Gastrocnemius medialis (tissue), 4 donors: ENCODE measurements at regions not wholly inside any gene's neighbourhood (a gene's known extent, or its start where the extent isn't known, plus 50 kb on each side); places are given as distances from the start of the nearest gene placed in this dataset.

Experiments used
- ATAC-seq, 2 donors: fragments of 150-250 bp; one replicate each; pipeline ENCODE4 v1.9.1; 2016
- DNase-seq, 2 donors: peaks; one replicate each; pipeline ENCODE4 v3.0.0-alpha.2; 2019
- H3K27ac ChIP-seq, 4 donors: fragments of 200-600 bp; sonication (generic); 1 replicate in 1 of 4; 2 replicates in 3 of 4; pipeline ENCODE4 v1.5.1; 2016 to 2018; ENCODE audit warnings: mild to moderate bottlenecking in 2 of 4, moderate library complexity in 1 of 4
- H3K27me3 ChIP-seq, 3 donors: fragments of 200-600 bp; sonication (generic) in 2 of 3; 1 replicate in 1 of 3; 2 replicates in 2 of 3; pipeline versions ENCODE4 v1.5.1 to v1.6.0; 2016 to 2019; ENCODE audit warnings: mild to moderate bottlenecking in 1 of 3, moderate library complexity in 1 of 3
- H3K36me3 ChIP-seq, 2 donors: fragments of 200-600 bp; sonication (generic) in 1 of 2; one replicate each; pipeline ENCODE4 v1.5.1; 2017 to 2018
- H3K4me1 ChIP-seq, 2 donors: fragments of 200-600 bp; sonication (generic) in 1 of 2; one replicate each; pipeline ENCODE4 v1.5.1; 2016 to 2017; ENCODE audit warnings: mild to moderate bottlenecking in 2 of 2
- H3K4me3 ChIP-seq, 4 donors: fragments of 200-600 bp; sonication (generic) in 3 of 4; 1 replicate in 1 of 4; 2 replicates in 3 of 4; pipeline ENCODE4 v1.5.1; 2016 to 2019; ENCODE audit warnings: mild to moderate bottlenecking in 2 of 4
- H3K9me3 ChIP-seq, 3 donors: fragments of 200-600 bp; sonication (generic) in 2 of 3; 1 replicate in 1 of 3; 2 replicates in 2 of 3; pipeline ENCODE4 v1.5.1; 2016 to 2019
- POLR2A ChIP-seq, 2 donors: fragments of 450-650 bp; IDR thresholded peaks; one replicate each; pipeline ENCODE4 v1.6.1; 2017; ENCODE audit warnings: antibody characterized with exemption in 2 of 2, mild to moderate bottlenecking in 2 of 2, moderate library complexity in 2 of 2
- in situ Hi-C, 4 donors: fragments of 200-750 bp; cut with MboI; loops; one replicate each; pipeline versions ENCODE4 v1.15.0 to v1.8.0; 2017; ENCODE audit warnings: low sequenced_read_pairs in 4 of 4
- intact Hi-C: fragments of 100-400 bp; cut with DNase I; formaldehyde crosslinking; loops from one replicate; pipeline ENCODE4 v1.15.1; 2023; ENCODE audit warnings: low total_unique reads
- TF ChIP-seq, protein P1 (sequence below), 5 experiments: fragments of 450-650 bp in 3 of 5; fragments of 200-600 bp in 2 of 5; sonication (generic) in 2 of 5; IDR thresholded peaks in 4 of 5; conservative IDR thresholded peaks in 1 of 5; 1 replicate in 4 of 5; 2 replicates in 1 of 5; pipeline ENCODE4 v1.5.1; 2016 to 2019; ENCODE audit warnings: antibody characterized with exemption in 5 of 5, mild to moderate bottlenecking in 3 of 5, moderate library complexity in 3 of 5

DNA sequence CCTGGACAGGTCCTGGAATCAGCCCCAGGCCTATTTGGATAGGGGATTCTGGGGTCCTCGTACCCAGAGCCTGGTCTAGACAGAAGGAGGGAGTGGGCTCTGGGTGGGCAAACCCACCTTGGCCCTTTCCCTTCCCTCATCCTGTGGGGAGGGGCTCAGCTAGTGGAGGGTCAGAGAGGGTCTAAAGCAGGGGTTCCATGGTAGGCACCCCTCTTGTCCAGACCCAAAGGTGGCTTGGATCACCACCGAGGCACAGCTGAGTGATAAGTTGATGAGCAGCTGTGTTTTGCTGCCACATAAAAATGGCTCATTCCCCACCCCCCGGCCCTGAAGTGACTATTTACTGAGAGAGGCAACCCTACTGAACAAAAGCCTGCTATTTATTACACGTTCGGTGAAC, 53.8 kb upstream of the KCNMB1 start:
- no peaks in the 10 kb centered on the region for H3K27me3 ChIP-seq
- intact Hi-C loops (no loop called here), in situ Hi-C loops (loop anchor here in 1 of 4 donors (5.0 to 25.0 kb wide), 2 partner anchors 179 to 894 kb away; no protein-coding TSS in a partner anchor)
- no peak overlapping the region for H3K27ac ChIP-seq
- H3K4me3 ChIP-seq, result no peak overlapping the region
- ATAC-seq (no peak), DNase-seq (no peak)
- no peaks in the 10 kb centered on the region for H3K9me3 ChIP-seq
- no peaks in the 10 kb centered on the region for H3K4me1 ChIP-seq
- TF ChIP-seq POLR2A (IDR thresholded peaks at IDR 0.05), result no peak
- TF ChIP-seq, protein P1, sequence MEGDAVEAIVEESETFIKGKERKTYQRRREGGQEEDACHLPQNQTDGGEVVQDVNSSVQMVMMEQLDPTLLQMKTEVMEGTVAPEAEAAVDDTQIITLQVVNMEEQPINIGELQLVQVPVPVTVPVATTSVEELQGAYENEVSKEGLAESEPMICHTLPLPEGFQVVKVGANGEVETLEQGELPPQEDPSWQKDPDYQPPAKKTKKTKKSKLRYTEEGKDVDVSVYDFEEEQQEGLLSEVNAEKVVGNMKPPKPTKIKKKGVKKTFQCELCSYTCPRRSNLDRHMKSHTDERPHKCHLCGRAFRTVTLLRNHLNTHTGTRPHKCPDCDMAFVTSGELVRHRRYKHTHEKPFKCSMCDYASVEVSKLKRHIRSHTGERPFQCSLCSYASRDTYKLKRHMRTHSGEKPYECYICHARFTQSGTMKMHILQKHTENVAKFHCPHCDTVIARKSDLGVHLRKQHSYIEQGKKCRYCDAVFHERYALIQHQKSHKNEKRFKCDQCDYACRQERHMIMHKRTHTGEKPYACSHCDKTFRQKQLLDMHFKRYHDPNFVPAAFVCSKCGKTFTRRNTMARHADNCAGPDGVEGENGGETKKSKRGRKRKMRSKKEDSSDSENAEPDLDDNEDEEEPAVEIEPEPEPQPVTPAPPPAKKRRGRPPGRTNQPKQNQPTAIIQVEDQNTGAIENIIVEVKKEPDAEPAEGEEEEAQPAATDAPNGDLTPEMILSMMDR (IDR thresholded peaks at IDR 0.05 in 4 of 5, conservative IDR thresholded peaks at IDR 0.05 in 1 of 5), result no peak
- no peaks in the 10 kb centered on the region for H3K36me3 ChIP-seq

GRCh38 chr5:170442391-170442790, 53.2 kb upstream of the KCNMB1 start:
- in situ Hi-C loops (loop anchor here in 1 of 4 donors (5.0 to 25.0 kb wide), 2 partner anchors 180 to 895 kb away; no protein-coding TSS in a partner anchor), intact Hi-C loops (no loop called here)
- H3K27ac ChIP-seq, result no peak overlapping the region
- TF ChIP-seq POLR2A (IDR thresholded peaks at IDR 0.05), result no peak
- TF ChIP-seq, protein P1 (IDR thresholded peaks at IDR 0.05 in 4 of 5, conservative IDR thresholded peaks at IDR 0.05 in 1 of 5), result no peak
- no peaks in the 10 kb centered on the region for H3K4me1 ChIP-seq
- H3K9me3 ChIP-seq, result no peaks in the 10 kb centered on the region
- ATAC-seq (no peak), DNase-seq (no peak)
- H3K27me3 ChIP-seq, result no peaks in the 10 kb centered on the region
- H3K36me3 ChIP-seq, result no peaks in the 10 kb centered on the region
- no peak overlapping the region for H3K4me3 ChIP-seq

- ATAC-seq (no peak), DNase-seq (no peak)
- Histone ChIP-seq H3K4me3 (no peak overlapping the region), H3K4me1 (no peaks in the 10 kb centered on the region), H3K27ac (no peak overlapping the region), H3K36me3 (no peaks in the 10 kb centered on the region), H3K9me3 (no peaks in the 10 kb centered on the region), H3K27me3 (no peaks in the 10 kb centered on the region)
- TF ChIP-seq, protein P1 (IDR thresholded peaks at IDR 0.05 in 4 of 5, conservative IDR thresholded peaks at IDR 0.05 in 1 of 5), result no peak
- no peak for TF ChIP-seq POLR2A (IDR thresholded peaks at IDR 0.05)
- in situ Hi-C loops, result loop anchor here in 1 of 4 donors (5.0 to 25.0 kb wide), 2 partner anchors 181 to 896 kb away; no protein-coding TSS in a partner anchor
- intact Hi-C loops, result no loop called here
These were observed 52.2 kb upstream of the KCNMB1 start for GRCh38 chr5:170441393-170441784.

- ATAC-seq (no peak), DNase-seq (no peak)
- Histone ChIP-seq H3K4me1 (no peaks in the 10 kb centered on the region), H3K4me3 (no peak overlapping the region), H3K27ac (no peak overlapping the region), H3K9me3 (no peaks in the 10 kb centered on the region), H3K36me3 (no peaks in the 10 kb centered on the region), H3K27me3 (no peaks in the 10 kb centered on the region)
- intact Hi-C loops (no loop called here), in situ Hi-C loops (loop anchor here in 1 of 4 donors (5.0 to 25.0 kb wide), 2 partner anchors 181 to 896 kb away; no protein-coding TSS in a partner anchor)
- TF ChIP-seq, protein P1 (IDR thresholded peaks at IDR 0.05 in 4 of 5, conservative IDR thresholded peaks at IDR 0.05 in 1 of 5), result no peak
- TF ChIP-seq POLR2A (IDR thresholded peaks at IDR 0.05), result no peak
These were observed 51.7 kb upstream of the KCNMB1 start for GRCh38 chr5:170440771-170441392.
